H54 (cell line): ENCODE measurements at regions not wholly inside any gene's neighbourhood (a gene's known extent, or its start where the extent isn't known, plus 50 kb on each side); places are given as distances from the start of the nearest gene placed in this dataset.

Source experiments
- DNase-seq: peaks from one replicate; pipeline ENCODE4 v3.0.0; 2011; ENCODE audit warnings: low spot score, mixed read lengths; ENCODE audit not compliant: insufficient read length
- FAIRE-seq: peaks from 3 replicates; lab custom pipeline; 2011; peaks lifted over from hg19 to GRCh38; lab: Jason Lieb, UNC
- POLR2A ChIP-seq: IDR thresholded peaks from 2 replicates; pipeline ENCODE4 v1.6.1; 2011; ENCODE audit warnings: low read depth, mild to moderate bottlenecking, low read length

DNA sequence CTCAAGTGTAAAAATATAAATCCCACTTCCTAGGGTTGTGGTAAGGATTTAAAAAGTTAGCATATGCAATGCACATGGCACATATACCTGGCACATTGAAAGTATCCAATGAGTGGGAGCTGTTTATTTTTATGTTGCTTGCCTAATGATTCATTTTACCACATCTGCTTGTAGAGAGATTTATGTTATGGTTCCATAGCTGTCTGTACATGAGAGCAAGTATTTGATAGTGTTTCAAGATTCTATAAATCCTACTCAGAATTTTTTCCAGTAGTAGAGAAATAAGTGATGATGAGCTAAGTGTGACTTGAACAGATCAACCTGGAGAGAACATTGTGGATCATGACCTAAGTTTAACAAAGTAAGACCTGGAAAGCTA lies 125.3 kb upstream of the SPTLC3 start:
- no peak for TF ChIP-seq POLR2A
- DNase-seq (no peak), FAIRE-seq (no peak)

DNA sequence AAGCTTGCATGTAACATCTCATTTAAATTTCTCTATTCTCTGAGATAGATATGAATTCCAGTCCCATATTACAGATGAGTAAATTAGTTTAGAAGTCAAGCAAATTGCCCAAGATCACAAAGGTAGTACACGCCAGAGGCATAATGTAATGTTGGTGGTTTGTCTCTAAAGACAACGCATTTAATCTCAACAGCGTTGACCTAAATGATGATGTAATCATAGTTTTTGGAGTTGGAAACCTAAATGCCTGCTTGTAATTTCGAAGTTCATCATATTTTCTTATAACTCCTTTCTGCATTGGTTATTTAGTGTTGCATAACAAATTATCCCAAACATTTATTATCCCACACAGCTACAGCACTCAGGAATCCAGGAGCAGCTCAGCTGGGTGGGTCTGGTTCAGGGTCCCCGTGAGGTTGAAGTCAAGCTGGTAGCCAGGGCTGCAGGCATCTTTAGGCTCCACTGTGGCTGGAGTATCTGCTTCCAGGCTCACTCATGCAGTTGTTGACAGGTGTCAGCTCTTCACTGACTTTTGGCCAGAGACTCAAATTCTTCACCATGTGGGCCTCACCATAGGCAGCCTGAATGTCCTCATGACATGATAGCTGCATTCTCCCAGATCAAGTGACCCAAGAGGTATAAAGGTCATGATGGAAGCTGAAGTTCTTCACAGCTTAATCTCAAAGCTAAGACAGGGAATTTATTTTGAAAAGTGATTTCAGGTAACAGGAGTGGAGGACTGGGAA lies 122.0 kb upstream of the SPTLC3 start:
- DNase-seq (no peak), FAIRE-seq (no peak)

DNA sequence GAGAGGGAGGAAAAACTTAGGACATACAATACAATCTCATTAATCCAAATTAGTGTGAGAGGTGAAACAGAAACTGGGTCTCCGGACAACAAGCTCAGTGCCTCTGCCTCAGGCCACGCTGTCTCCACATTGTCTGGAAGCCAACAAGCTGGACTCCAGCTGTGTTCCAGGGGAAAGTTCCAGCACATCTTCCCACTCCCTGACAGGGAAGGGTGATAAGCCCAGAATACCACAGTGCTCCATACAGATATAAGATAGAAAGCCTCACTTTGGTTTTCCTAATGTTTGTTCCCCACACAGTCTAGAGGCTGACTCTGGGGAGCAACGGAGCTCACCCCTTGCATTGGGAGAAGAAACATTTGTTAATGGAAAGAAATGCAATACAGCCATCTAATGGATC lies 117.1 kb upstream of the SPTLC3 start:
- FAIRE-seq (no peak), DNase-seq (no peak)
- no peak for TF ChIP-seq POLR2A

More for the DNA sequence above, 122.0 kb upstream of the SPTLC3 start:
- TF ChIP-seq POLR2A, result no peak

DNA sequence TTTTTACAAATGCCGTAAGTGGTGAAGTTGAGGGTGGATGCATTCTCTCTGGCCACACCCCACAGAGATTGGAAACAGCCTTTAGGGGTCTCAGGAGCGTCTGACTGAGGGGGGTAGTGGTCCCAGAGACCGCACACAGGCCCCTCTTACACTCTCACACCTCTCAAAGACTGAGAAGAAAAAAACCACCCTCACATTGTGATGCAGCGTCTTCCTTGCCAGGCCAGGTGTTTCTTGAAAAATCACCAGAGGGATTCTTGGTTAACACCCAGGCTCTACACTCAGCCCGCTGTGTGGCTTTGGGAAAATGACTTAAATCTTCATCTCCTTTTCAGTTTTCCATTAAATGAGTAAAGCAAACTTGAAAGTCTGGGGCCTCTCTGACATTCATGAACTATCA lies 115.8 kb upstream of the SPTLC3 start:
- DNase-seq, result no peak
- no peak for TF ChIP-seq POLR2A
- no peak for FAIRE-seq

DNA sequence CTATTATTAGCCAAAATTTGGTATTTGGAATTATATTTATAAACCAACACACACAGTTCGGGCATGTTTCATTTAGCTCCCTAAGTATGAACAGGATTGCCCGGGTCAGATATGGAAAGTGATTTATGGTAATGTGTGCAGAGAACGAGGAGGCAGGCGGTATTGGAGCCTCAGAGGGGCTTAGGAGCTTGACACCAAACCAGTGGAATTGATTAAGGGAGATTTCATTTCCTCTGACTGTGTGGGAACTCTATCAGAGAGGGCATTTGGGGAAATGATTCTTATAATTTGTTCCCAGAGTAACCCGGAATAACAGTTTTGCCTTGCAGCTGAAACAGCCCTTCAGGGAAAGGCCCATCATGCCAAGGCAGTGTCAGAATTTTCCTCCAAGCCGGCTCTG lies 115.1 kb upstream of the SPTLC3 start:
- TF ChIP-seq POLR2A, result no peak
- no peak for DNase-seq
- FAIRE-seq, result no peak

DNA sequence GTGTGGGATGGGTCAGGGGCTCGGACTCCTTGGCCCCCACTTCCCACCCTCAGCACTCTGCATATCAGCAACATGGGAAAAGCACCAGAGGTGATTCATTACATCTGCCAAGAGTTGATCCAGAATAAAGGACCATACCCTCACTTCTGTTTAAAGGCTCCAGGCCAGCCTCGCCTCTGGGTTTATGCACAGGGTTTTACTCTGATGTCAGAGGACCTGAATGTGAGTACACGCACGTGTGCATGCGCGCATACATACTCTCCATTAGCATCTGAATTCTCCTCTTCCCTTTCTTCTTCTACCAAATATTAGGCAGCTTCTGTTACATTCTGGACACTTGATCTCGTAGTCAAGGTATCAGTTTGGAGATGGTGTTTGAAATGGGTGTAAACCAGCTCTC lies 114.7 kb upstream of the SPTLC3 start:
- TF ChIP-seq POLR2A, result no peak
- FAIRE-seq, result no peak
- DNase-seq, result no peak

DNA sequence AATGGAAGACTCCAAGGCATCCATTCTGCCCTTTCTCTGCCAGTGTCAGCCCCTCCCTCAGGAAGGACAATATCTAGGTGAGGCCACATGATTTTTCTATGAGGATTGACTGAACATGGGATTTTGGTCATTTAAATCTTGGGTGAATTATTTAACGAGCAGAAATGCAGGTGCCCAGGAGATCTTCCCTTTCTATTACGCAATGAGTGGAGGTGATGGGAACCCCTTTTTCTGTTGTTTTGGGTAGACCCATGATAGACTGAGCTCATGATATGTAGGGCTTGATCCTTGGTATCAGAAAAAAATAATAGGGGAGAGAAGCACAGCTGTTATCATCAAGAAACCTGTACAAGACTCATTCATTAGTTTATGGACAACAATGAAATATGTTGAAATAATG lies 112.6 kb upstream of the SPTLC3 start:
- FAIRE-seq (no peak), DNase-seq (no peak)
- TF ChIP-seq POLR2A, result no peak

DNA sequence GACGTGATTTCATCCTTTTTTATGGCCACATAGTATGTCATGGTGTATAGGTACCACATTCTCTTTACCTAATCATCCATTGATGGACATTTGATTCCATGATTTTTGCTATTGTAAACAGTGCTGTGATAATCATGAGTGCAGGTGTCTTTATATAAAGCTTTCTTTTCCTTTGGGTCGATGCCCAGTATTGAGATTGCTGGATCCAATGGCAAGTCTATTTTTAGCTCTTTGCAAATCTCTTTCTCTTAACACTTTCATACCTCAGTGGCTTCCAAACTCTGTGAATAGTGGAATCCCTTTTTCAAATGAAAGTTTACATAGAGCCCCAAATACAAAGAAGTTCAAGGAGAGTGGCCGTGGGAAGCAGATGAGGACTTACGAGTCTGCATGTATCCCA lies 105.8 kb upstream of the SPTLC3 start:
- DNase-seq, result no peak
- TF ChIP-seq POLR2A, result no peak
- no peak for FAIRE-seq

DNA sequence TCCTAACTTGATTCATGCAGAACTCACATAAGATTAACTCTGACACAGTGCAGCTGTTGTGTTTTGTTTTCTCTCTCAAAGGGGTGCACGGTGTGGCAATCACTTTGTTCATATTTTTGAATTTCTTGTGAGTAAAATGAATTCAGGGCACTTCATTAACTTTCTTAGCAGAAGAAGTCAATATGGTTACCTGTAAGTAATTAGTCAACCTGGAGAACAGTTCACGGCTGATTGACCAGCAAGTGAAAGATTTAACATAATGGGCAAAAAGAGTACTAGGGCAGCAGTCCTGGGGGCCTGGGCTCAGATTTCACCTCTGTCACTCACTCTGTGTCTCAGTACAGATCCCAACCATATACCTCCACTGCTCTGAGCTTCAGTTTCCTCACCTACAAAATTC lies 102.4 kb upstream of the SPTLC3 start:
- TF ChIP-seq POLR2A, result no peak
- no peak for DNase-seq
- no peak for FAIRE-seq

DNA sequence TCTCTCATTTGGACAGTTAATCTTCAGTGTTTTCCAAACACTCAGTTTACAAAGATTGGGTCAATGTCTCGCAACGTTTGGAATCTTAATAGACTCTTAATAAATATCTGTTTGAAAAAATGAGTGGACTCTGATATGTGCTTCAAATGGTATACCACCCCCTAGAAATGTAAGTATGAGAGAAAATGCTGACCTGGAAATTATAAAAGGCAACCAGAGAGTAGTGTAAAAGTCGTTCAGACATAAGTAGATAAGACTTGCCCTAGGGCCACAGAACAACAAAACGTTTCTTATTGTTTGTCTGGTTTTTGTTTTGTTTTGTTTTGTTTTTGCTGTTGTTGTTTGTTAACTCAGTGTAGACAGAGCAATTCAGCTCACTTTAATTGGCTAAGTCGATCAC lies 97.4 kb upstream of the SPTLC3 start:
- TF ChIP-seq POLR2A, result no peak
- no peak for DNase-seq
- FAIRE-seq, result no peak

DNA sequence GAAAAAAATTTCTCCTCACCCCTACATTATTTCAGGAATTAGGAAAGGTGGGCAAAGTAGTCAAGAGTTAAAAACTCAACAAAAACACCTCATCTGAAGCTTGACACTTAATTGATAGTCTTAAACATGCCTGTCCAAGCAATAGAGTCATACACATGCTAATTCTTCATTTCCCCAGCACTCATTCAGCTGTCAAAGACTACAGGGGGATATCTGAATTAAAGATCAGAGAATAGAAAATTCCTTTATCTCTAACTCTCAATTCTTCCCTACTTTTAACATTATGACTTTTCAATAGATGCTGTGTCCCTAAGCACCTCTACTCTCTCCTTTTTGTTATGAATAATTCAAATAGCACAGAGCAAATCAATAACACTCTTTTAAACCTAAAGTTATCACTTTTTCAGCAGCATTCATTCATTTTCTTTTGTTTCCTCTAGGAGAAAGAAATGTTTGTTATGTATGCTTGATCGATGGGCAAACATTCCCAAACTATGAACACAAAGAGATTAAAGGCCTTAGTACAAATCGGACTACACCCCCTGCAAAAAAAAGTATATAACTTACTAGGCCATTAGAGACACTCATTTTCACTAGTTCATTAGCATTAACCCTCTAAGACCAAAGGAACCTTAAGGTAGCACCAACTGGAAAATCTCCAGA lies 94.9 kb upstream of the SPTLC3 start:
- FAIRE-seq (no peak), DNase-seq (no peak)
- no peak for TF ChIP-seq POLR2A

DNA sequence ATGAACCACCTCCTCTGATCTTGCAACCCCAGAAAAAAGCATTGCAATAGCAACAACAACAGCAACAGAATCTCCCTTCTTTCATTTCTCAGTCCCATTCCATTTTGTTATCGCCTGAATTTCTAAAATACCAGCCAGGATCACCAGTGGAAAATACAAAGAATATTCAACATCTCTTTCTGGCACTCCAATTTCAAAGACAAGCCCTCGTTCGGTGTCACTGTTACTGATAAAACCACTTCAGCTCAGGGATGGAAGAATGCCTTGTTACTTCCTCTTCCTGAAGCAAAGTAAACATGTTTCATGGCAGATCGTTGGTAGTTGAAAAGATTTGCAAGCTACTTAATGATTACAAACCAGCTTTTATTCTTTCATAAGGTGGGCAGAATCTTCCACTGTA lies 94.0 kb upstream of the SPTLC3 start:
- DNase-seq (no peak), FAIRE-seq (no peak)
- TF ChIP-seq POLR2A, result no peak

DNA sequence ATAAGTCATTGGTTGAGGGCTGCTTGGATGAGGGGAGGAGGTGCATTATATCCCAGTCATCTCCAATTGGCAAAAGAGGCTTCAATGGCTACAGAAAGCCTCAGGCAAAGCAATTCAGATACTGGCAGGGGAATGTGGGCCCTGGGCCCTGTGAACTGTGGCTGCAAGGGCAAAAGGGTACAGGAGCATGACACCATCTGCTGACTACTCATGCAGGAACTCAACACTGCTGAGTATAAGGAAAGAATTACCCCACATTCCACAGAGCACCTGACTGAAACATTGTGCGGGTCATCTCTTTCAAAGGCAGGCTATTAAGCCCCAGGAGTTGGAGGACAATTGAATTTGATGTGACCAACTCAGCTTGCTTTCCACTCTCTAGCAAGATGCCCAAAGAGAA lies 92.1 kb upstream of the SPTLC3 start:
- FAIRE-seq, result no peak

DNA sequence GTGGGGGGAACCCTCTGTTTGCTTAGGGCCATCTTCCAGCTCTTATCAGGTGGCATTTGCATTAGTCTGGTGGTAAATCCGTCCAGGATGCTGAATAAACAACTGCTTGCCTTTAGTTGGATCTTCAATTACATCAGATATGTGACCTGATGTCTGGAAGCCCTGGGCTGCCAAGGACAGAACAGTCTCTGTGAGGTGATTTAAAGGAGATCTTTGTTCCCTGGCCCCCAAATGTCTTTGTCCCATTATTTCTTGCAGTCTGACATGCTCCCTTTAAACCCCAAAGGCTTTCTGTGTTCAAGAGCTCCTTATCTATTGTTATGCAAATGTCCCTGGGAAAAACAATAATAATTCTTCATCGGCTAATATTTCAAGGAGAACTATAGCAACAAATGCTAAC lies 84.6 kb upstream of the SPTLC3 start:
- DNase-seq (no peak), FAIRE-seq (no peak)
- no peak for TF ChIP-seq POLR2A

More for the DNA sequence above, 92.1 kb upstream of the SPTLC3 start:
- no peak for TF ChIP-seq POLR2A
- DNase-seq, result no peak

DNA sequence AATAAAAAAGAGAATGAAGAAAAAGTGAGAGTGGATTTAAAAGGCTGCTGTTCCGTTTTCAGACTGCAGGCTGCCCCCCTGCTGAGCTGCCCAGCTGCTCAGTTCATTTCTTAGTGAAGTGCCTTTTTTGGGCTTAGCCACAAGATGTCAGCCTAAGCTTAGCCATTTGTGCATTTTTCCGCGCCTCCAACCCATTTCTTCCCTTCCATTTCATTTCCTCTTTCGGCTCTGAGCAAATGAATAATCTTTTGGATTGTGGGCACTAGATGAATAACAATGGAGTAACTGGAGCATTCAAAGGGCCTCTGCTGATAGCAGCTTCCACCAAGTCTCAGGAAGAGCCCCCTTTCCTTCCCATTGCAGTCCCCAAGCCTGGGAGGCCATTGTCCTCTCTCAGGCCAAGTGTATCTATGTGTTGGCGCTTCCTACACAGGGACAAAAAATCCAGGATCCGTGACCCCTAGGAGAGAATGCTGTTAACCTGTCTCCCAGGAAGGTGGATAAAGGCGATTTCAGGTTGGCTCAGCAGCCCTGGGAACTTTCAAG lies 83.5 kb upstream of the SPTLC3 start:
- peak; percentile 48 for FAIRE-seq
- TF ChIP-seq POLR2A, result no peak

More for the DNA sequence above, 83.5 kb upstream of the SPTLC3 start:
- DNase-seq, result peak; percentile 26
